RPMI7951 (cell line): ENCODE measurements at regions not wholly inside any gene's neighbourhood (a gene's known extent, or its start where the extent isn't known, plus 50 kb on each side); places are given as distances from the start of the nearest gene placed in this dataset.

Source experiments
- DNase-seq: peaks from one replicate; pipeline ENCODE4 v3.0.0-alpha.2; 2012; ENCODE audit warnings: low read depth

DNA sequence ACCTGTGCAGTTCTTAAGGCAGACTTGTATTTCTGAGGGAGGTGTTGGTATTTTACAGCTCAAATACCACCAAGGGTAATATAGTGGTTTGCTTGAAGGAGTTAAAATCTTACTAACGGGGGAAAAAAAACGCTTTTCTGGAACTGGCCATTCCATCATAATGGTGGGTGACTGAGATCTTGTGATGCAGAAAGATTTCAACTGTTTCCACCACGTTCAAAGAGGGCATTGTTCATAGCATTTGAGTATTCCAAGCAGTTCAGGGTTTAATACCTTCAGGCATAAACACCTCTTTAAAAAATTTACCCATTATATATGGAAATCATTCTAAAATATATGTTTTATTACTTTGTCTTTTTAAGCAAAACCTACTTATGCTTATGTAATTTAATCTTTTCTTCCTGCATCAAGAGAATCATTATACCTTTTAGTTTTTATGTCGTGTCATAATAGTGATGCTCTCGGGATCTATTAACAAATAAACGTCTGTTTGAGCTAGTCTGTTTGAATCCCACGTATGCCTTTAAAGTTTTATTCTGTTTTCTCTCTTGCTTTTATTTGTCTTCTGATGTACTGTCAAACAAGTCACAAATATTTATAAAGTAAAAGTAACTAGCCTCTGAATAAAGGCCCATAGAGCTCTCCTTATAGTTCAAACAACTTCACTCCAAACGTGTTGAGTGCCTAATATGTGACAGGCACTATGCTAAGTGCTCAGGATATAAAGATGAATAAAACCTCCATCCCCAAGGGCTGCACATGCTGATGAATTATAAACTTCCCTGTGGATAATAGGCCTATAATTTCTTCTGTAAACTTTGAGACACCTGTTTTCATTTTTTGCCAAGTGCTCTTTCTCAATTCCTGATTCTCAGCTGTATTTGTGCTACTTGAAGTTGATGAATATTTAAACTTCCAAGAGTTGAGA lies 298.8 kb upstream of the FERMT1 start:
- no peak for DNase-seq

DNA sequence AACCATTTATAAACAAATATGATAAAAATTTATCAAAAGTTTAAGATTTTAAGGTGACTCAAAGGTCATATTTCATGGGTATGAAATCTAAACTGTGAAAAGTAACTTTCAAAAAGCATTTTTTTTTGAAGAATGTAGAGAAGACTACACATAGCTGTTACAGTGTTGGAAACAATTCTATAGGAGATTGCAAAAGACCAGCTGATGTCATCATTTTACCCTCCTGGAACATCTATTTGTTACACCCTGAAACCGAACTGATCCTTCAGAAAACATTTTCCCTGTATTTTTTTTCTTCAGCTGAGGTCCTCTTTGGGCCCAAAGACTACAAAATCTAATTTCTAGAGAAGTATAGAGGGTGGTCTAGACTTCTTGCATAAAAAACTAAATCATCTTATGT lies 297.5 kb upstream of the FERMT1 start:
- DNase-seq, result no peak

DNA sequence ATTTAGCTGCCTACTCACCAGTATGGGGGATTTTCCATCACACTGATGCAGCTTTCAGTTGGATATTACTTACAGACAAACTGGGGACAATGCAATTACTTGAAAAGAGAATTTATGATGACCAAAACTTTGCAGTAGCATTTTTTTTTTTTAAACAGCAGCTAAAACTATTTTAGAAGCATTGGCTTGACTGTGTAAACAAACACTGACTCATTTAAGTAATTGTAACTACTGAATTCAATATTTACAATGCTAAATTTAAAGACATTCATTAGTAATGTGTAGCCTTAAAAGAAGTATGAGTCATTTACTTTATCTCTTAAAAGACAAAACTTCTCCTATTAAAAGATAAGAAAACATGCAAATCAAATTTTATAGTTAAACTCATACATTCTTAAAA lies 295.9 kb upstream of the FERMT1 start:
- no peak for DNase-seq

DNA sequence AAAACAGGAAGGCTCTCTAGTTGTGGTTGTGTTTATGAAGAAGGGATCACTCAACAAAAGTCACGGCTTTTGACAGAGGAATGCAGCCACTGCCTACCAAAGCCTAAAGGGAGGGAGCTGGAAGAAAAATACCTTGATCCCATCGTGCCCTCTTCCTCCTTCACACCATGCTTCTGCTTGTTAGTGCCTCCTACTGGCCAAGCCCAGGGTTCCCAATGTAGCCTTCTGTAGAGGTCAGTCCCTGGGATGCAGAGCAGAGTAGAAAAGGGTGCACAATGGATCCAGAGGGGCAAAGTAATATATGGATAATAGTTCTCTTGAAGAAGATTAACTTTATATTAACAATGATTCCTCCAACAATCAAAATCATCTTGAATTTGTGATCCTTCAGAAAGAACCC lies 293.5 kb upstream of the FERMT1 start:
- DNase-seq, result no peak

DNA sequence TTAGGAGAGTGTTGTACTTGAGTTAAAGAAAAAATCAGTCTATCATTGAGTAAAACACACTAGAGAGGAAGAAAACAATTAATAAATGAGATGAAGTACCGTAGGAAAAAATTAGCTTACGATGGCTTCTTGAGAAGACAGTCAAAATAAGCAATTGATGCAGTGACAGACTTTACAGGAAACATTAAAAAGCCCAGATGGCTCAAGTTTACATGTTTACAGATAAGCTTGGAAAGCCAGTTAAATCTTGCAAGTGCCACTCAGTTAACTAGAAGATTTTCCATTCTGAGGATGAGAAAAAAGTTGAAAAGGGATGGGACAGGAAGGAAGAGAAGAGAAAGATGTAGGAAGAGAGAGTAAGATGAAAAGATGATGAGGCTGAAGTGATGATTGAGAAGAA lies 288.8 kb upstream of the FERMT1 start:
- DNase-seq, result no peak

DNA sequence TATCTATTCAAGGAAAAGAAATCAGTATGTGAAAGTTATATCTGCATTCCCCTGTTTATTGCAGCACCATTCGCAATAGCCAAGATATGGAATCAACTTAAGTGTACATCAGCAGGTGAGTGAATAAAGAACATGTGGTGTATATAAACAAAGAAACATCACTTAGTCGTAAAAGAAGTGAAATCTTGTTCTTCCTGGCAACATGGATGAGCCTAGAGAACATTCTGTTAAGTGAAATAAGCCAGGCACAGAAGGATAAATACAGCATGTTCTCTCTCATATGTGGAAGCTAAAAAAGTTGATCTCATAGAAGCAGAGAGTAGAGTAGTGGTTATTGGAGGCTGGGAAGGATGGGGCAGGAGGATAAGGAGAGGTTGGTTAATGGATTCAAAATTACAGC lies 287.9 kb upstream of the FERMT1 start:
- DNase-seq, result no peak

DNA sequence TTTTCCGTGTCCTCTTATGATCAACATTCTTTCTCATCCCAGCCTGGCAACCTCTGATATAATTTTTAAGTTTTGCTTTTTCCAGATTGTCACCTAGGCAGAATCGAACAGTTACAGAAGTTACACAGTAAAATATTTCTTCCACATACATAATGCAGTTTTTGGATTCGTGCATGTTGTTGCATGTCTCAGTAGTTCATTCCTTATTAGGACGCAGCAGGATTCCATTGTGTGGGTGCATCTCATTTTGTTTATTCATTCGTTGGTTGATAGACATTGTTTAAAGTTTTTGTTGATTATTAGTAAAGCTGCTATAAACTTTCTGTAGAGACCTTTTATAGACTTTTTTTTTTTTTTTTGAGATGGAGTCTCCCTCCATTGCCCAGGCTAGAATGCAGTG lies 284.3 kb upstream of the FERMT1 start:
- no peak for DNase-seq

DNA sequence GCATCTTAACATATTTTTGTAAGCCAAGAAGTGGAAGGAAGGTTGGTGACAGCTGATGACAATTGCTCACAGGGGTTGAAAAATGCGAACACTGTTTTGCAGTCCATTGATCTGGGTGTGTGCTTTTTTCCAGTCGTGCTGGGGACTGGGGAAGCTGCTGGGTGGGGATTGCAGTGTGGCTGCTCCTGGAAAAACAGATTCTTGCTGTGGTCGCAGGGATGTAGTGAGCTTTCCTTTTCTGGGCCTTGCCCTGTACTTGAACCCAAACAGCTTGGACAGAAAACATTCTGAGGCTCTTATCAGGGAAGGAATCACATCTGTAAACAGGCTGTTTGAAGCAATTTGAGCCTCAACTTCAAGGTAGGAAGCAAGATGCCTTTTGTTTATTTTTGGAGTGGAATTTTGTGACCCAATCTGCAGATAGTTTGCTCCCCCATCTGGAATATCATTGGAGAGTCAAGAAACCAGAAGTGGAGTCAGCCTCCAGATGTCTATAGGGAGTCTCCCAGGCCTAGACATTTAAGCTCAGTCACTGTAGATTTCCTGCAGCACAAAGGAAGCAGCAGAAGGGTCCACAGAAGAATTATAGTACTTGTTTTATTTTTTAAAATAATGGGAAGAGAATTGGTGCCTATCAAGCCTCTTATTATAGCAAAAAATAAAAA lies 279.2 kb upstream of the FERMT1 start:
- DNase-seq, result peak; percentile 42

DNA sequence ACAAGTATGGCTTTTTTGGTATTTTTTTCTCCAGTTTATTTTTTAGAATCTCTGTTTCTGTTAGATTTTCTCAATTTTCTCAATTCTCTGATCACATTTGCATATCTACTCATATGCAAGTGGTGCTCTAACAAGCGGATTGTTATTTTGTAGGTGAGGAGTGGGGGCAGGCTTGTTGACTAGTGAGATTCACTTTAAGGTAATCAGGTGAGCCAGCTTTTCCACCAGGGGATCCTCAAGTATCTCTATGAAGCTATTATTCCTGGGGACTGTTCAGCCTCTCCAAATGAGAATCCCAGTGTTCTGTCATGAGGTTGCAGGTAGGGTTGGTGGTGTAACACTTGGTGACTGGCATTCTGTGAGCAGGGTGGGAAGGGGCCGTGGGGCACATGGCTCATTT lies 274.3 kb upstream of the FERMT1 start:
- no peak for DNase-seq

DNA sequence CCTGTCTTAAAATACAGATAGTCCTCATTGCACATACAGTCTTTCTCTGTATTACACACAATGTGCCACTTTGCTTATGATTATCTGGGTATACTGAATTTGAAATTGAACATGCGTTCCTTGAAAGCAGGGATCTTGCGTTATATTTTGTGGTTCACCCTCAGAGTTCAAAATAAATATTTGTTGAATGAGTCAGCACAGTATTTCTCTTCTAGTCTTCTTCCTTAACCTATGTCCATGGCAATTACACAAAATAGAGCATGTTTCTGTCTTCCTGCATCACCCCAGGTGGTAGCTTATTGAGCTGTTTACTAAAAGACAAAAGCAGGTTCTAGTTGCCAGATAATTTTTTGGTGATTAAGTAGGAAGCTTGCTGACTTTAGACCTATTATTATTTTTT lies 272.9 kb upstream of the FERMT1 start:
- peak; percentile 29 for DNase-seq

DNA sequence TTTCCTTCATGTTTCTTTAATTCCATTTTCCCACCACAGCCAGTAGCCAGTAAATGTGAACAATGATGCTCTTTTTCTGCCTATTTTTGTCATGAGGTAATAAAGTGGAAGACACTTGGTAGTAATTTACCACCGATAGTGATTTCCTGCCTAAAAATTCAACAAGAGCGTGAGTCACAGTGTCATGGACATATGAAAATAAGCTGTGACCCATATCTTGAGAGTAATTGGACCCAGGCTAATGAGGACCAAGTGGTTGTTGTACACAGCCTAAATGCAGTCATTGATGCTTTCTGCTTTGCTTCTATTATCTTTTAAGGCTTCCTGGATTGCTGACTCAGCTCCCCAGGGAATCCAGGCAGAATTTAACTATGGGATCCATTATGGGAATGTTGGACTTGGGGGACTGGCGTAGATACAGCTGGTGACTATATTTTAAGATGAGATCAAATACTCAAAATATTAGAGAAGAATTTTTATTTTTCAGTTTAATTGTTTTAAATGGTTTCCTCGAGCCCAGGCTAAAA lies 265.9 kb upstream of the FERMT1 start:
- DNase-seq, result peak; percentile 63

DNA sequence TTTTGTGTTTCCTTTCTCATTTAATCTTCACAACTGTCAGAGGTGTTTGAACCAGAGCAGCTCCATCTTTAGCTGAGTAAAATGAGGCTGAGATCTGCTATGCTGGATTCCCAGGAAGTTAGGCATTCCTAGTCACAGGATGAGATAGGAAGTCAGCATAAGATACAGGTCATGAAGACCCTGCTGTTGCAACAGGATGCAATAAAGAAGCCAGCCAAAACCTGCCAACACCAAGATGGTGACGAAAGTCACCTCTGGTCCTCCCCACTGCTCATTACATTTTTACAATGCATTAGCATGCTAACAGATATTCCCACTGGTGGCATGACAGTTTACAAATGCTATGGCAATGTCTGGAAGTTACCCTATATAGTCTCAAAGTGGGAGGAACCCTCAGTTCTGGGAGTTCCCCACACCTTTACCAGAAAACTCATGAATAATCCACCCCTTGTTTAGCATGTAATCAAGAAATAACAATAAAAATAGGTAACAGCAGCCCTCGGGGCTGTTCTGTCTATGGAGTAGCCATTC lies 262.2 kb upstream of the FERMT1 start:
- DNase-seq, result no peak

DNA sequence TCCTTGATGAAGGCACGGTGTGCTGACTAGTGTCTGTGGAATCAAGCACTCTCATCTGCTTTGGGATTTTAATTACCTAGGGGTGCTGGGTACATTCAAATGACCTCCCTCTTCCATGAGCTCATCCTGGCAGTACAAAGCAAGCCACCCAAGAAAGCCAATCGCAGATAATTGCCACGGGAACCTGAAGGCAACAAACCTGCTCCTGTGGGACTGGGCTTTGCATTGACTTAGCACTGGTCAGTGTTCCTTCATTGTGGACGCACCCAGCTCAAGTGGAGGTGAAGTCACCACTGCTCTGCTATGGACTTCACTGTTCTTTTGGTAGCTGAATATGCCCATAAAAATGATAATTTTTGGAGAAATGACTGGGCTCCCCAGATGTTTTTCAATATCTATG lies 261.6 kb upstream of the FERMT1 start:
- no peak for DNase-seq

DNA sequence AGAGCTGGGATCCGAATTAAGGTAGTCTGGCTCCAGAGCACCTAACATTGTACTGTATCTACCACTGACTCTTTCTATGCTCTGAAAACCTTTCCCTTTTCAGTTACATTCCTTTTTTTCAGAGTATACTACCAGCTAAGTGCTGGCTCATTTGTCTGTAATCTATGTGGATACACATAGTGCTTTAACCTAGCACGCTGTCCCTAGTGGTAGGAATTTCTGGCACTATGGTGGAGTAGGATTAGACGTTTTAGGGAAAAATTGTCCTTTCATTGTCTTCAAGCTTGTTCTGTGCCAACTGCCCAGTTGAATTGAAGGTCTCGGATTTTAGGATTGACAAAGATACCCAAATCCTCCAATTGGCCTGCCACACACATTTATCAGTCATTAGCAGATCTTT lies 259.1 kb upstream of the FERMT1 start:
- DNase-seq, result peak; percentile 7

DNA sequence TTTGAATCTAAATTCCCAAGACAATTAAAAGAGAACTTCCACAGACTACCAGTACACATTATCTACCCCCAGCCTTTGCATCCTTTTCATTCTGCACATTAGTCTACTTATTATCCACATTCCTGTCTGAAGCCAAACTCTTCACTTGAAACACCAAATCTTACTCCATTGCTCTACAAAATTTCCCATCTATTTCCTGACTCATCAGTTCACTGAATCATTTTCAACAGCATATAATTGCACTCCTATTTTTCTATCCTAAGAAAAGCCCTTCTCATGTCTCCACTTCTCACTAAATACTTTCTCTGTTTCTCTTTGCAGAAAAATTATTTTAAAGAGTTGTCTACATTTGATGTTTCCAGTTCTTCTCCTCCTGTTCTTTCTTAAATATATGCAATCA lies 239.4 kb upstream of the FERMT1 start:
- no peak for DNase-seq

DNA sequence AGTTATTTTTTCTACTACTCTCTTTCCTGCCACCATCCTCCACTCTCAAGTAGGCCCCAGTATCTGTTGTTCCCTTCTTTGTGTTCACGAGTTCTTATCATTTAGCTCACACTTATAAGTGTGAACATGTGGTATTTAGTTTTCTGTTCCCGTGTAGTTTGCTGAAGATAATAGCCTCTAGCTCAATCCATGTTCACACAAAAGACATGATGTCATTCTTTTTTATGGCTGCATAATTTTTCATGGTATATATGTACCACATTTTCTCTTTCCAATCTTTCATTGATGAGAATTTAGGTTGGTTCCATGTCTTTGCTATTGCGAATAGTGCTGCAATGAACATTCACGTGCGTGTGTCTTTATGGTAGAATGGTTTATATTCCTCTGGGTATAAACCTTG lies 237.9 kb upstream of the FERMT1 start:
- DNase-seq, result no peak

DNA sequence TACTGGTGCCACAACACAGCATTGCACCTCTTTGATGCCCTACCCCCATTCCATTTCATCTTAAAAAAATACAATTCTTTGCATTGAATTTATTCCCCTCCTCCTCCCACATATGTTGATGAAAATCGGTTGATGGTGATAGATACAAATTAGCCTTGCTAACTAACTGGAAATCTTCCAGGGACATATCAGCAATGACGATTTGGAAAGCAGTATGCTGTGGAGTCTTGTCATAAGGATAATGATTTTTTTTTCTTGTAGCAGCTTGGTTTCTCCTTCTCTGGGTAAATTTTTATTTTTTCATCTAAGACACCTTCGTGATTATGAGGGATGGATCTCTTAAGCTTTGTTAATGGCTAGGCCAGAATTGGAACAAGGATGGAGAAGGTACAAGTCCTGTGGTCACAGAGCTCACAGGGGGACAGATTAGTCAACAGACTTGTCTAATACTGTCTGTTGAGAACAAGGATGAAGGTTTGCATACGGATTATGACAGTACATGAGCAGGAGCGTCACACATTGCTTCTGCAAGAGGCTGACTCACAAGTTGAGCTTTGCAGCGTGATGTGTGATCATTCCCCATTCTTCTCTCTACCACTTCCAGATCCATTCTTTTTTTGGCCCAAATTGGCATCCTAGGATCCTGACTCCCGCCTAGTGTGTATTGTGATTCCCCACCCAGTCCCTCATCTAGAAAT lies 233.1 kb upstream of the FERMT1 start:
- no peak for DNase-seq

DNA sequence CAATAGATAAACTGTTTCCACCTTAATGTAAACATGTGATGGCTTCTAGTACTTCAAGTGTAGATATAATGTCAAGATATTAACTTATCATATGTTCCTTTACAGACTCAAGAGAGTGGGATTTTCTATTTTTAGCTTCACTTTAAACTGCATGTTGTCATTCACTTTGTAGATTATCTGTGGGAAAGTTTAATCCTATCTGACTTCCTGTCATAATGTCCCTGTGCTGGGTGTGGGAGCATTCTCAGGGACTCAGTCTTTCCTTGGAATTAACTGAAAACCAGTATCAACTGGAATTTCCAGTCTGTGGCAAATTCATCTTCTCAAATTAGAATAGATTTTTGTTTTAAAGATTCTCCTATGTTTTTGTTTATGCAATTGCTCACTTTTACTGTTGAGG lies 226.1 kb upstream of the FERMT1 start:
- DNase-seq, result no peak

DNA sequence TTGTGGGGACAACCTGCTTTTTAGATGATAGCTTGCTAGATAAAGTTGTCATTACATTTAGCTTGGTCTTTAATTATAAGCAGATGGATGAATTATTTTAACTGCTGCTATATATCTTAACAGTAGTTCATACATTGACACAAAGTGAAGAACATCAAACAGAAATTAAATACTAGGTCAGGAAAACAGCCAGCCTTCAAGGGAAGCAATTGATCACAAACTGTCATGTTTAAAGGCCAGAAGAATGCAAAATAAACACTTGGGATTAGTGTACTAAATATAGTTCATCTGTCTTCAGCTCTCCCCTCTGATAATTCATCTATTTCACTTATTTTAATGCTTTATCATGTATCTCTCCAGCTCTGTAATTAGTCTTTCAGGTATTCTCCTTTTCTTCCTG lies 225.1 kb upstream of the FERMT1 start:
- no peak for DNase-seq

DNA sequence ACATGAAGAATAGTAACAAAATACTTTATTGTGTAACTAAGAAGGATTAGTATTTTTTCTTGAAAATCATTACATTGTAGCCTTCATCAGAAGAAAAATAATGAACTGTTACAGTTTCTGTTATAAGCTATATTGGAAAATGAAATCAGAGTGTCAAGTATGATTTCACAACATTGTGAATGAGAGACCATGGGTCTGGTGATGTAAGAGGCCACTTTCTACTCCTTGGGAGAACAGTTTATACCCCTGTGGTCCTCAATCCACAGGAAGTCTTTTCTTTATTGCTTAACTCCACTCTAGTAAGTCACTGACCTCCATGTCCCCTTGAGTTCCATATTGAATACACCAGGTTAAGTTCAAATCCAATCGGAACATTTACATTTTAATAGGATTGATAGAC lies 218.7 kb upstream of the FERMT1 start:
- DNase-seq, result no peak

DNA sequence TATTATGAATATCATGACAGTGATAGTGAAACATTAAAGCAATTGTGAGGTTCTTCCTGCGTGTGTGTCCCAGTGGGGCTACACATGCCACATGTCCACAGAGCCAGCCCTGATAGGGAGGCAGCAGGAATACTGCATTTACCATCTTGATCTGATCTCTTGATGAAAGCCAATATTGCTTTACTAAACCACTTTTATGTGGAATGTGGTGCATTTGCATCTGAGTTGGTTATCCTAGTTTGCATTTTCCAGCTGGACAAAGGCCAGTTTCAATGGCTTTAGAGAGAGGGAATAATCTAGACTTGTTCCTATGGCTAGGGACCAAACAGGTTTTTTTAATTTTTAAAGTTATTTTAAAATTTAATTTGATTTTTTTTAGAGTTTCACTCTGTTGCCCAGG lies 216.3 kb upstream of the FERMT1 start:
- DNase-seq, result no peak

DNA sequence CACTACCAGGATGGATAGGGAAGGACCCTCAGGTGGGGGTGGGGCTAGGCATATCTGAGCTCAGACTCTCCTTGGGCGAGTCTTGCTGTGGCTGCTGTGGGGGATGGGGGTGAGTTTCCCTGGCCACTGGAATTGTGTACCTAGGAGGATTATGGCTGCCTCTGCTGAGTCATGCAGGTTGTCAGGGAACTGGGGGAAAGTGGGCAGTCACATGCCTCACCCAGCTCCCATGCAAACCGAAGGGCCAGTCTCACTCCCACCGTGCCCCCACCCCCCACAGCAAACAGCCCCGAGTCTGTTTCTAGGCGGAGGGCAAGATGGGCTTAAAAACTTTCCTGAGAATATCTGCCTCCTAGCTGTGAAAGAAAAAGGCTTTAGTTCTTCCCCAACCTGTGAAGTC lies 210.3 kb upstream of the FERMT1 start:
- no peak for DNase-seq
